ENCODE measurements at regions not wholly inside any gene's neighbourhood (a gene's known extent, or its start where the extent isn't known, plus 50 kb on each side); places are given as distances from the start of the nearest gene placed in this dataset.
"Not testable (repeated sequence)": the region's sequence is repeated elsewhere in the genome, so short reads cannot be mapped to it uniquely, and the experiment has no call there.

- DNase-seq (ENCODE audit: insufficient read length, low spot score), result no peak
- no peak for FAIRE-seq
Measured at GRCh38 chr4:54571293-54572151, 86.2 kb upstream of the KIT start.

GRCh38 chr4:54572152-54572542 is 85.6 kb upstream of the KIT start:
- no peak for DNase-seq (ENCODE audit: insufficient read length, low spot score)
- no peak for FAIRE-seq

- FAIRE-seq (no peak), DNase-seq (ENCODE audit: insufficient read length, low spot score) (no peak)
Measured at GRCh38 chr4:54574500-54574899, 83.3 kb upstream of the KIT start.

- DNase-seq (ENCODE audit: insufficient read length, low spot score) (no peak), FAIRE-seq (no peak)
Measured at GRCh38 chr4:54575919-54576318, 81.8 kb upstream of the KIT start.

GRCh38 chr4:54581807-54582206 is 76.0 kb upstream of the KIT start:
- DNase-seq (ENCODE audit: insufficient read length, low spot score), result no peak
- no peak for FAIRE-seq

GRCh38 chr4:54585321-54586000 is 72.3 kb upstream of the KIT start:
- no peak for DNase-seq (ENCODE audit: insufficient read length, low spot score)

GRCh38 chr4:54586320-54586955 is 71.3 kb upstream of the KIT start:
- FAIRE-seq (no peak), DNase-seq (ENCODE audit: insufficient read length, low spot score) (no peak)

More at GRCh38 chr4:54585321-54586000, 72.3 kb upstream of the KIT start:
- FAIRE-seq, result no peak

DNA sequence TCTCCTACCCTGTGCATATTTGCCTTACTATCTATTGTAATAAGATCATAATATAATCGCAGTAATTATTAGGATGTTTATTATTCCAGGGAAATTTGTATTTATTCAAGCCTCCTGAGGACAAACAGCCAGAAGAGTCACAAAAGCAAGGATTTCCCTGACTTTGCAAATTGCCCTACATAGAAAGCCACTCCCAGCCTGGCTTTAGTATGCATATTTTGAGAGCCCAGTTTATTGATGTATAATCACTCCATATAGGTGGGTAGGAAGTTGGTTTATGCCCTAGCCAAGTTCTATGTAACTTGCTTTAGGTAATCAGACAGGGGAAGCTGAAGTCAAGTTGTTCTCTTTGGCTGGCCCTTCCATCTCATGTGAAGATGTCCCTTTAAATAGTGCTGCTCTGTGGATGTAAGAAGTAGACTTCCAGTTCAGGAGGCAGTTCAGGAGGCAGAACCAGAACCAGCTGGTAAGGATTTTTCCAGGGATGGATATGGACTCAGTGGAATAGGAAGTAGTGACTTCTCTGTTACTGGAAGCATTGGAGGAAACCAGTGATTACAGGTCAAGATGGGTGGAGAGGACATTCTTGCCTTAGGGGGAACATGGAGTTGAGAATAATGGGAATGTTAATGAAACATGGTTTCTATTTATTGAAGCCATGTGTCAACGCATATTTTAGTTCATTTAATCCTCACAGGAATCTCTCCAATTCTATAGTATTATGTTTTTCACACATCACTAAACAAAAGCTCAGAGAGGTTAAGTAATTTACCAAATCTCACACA is 70.5 kb upstream of the KIT start:
- DNase-seq (ENCODE audit: insufficient read length, low spot score) (no peak), FAIRE-seq (no peak)

DNA sequence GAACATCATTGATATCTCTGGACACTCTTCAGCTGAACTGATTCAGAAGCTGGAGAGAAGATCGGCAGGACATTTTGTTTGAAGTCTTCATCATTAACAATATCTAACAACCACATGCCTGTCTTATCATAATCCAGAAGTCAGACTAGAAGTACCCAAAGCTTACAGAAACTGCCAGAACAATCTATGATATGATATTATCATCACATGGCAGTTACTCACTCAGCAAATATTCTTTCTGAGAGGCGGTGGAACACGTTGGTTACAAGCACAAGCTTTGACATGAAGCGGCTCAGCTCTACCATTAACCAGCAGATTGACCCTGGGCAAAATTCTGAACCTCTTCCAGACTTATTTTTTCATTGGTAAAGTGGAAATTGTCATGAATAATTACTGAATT is 69.4 kb upstream of the KIT start:
- FAIRE-seq (no peak), DNase-seq (ENCODE audit: insufficient read length, low spot score) (no peak)

DNA sequence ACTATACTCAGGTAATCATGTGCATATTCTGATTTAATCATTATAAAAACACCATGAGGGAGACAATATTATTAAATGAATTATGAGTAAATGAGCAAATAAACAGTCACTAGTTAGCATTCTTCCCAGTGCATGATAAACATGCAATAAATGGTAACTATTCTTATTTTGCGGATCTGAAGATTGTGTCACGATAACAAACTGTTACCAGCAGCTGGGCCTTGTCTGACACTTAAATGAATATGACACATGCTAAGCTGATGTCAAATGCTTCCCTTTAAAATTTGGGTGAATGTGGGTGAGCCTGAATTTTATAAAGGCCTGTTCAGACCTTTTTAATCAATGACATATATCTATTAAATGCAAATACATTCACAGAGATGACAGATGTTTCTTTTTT is 68.2 kb upstream of the KIT start:
- no peak for DNase-seq (ENCODE audit: insufficient read length, low spot score)

DNA sequence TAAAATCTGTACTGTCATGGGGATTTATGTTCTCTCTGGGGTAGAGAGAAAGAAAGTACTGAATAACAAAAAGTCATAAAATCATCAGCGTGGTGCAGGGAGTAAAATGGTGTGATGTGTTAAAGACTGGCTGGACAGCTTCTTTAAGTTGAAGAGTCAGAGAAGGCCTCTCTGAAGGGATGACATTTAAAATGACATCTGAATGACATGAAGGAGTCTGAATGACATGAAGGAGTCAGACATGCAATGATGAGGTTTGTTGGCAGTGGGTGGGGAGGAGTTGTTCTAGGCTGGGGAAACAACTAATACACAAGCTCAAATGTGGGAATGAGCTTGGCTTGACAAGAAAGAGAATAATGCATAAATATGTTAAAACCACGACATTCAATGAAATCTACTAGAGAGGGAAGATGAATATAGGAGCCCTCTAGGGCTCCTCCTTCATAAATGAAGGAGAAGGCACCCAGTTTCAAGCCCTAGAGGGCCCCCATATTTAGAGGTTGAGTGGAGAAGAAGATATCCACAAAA is 63.9 kb upstream of the KIT start:
- FAIRE-seq, result no peak
- no peak for DNase-seq (ENCODE audit: insufficient read length, low spot score)

More for the DNA sequence above, 68.2 kb upstream of the KIT start:
- FAIRE-seq, result no peak

DNA sequence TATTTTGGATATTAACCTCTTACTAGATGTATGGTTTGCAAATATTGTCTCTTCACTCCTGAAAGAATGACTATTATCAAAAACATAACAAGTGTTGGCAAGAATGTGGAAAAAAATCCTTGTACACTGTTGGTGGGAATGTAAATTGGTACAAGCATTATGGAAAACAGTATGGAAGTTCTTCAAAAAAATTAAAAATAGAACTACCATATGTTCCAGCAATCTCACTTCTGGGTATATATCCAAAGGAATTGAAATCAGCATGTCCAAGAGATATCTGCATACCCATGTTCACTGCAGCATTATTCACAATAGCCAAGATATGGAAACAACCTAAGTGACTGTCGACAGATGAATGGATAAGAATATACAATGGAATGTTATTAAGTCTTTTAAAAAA is 61.6 kb upstream of the KIT start:
- DNase-seq (ENCODE audit: insufficient read length, low spot score) (no peak), FAIRE-seq (no peak)

GRCh38 chr4:54597678-54598077 is 60.1 kb upstream of the KIT start:
- DNase-seq (ENCODE audit: insufficient read length, low spot score); FAIRE-seq: not testable (repeated sequence)

DNA sequence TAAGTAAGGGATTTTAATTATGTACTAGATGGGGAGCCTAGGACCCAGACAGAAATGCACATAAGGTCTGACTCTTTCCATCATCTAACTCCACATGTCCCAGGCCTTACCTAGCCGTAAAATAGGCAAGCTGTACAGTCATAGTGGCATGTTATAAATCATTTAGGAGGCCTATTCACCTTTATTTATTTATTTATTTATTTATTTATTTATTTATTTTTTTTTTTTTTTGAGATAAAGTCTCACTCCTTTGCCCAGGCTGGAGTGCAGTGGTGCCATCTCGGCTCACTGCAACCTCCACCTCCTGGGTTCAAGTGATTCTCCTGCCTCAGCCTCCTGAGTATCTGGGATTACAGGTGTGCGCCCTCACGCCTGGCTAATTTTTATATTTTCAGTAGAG is 55.6 kb upstream of the KIT start:
- FAIRE-seq; DNase-seq (ENCODE audit: insufficient read length, low spot score): not testable (repeated sequence)

DNA sequence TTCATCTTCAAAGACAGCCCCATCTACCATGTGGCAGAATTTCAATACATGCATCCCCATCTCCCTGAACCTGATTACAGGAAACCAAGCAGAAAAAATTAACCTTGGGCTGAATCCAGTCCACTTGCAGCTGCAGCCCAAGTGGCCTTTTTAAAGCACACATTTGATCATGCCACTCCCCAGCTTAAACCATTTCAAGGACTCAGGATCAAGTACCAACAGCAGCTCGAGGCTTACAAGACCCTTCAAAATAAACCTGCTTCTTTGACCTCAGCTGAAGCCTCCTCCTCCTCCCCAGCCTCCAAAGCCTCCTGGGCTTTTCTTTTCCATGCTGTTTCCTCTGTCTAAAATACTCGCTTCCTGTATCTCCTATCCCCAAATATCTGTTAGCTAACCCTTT is 50.7 kb upstream of the KIT start:
- FAIRE-seq (no peak), DNase-seq (ENCODE audit: insufficient read length, low spot score) (no peak)

DNA sequence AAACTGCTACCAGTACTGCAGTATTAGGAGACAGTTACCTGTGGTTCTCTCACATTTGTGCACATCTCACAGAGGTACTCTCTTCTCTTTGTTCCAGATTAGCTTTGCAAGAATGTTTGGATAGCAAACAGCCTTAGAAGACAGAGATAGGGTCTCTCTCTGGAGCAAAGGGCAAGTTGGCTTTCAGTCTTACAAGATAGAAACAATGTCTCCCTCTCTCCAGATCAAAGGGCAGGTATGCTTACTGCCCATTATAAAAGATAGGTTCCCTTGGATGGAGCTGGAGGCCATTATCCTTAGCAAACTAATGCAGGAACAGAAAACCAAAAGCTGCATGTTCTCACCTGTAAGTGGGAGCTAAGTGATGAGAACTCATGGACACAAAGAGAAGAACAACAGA is 50.2 kb upstream of the KIT start:
- no peak for FAIRE-seq
- no peak for DNase-seq (ENCODE audit: insufficient read length, low spot score)
